ENCODE measurements at regions not wholly inside any gene's neighbourhood (a gene's known extent, or its start where the extent isn't known, plus 50 kb on each side); places are given as distances from the start of the nearest gene placed in this dataset.

DNA sequence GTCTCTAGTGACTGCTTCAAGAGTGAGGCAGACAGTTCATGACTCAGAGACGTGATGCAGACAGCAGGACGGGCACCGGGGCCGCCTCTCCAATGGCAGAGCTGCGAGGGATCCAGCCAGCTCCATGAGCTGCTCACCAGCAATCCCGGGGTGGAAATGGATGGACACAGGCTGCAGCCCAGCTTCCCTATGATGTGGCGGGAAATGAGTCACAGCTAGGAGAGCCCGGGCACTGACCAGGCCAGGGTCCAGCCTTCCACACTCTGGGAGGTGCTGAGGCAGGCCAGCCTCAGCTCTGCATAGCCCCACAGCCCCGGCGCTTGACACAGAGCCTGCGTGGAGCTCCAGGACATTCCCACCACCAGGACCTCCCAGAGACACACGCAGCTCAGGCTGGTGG lies 244.8 kb upstream of the IRX2 start:
- TF ChIP-seq MYC (IDR thresholded peaks at IDR 0.05; ENCODE audit: borderline replicate concordance, low read length) = no peak
- TF ChIP-seq, protein P1, sequence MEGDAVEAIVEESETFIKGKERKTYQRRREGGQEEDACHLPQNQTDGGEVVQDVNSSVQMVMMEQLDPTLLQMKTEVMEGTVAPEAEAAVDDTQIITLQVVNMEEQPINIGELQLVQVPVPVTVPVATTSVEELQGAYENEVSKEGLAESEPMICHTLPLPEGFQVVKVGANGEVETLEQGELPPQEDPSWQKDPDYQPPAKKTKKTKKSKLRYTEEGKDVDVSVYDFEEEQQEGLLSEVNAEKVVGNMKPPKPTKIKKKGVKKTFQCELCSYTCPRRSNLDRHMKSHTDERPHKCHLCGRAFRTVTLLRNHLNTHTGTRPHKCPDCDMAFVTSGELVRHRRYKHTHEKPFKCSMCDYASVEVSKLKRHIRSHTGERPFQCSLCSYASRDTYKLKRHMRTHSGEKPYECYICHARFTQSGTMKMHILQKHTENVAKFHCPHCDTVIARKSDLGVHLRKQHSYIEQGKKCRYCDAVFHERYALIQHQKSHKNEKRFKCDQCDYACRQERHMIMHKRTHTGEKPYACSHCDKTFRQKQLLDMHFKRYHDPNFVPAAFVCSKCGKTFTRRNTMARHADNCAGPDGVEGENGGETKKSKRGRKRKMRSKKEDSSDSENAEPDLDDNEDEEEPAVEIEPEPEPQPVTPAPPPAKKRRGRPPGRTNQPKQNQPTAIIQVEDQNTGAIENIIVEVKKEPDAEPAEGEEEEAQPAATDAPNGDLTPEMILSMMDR (IDR thresholded peaks at IDR 0.05) = no peak
- TF ChIP-seq, protein P2, sequence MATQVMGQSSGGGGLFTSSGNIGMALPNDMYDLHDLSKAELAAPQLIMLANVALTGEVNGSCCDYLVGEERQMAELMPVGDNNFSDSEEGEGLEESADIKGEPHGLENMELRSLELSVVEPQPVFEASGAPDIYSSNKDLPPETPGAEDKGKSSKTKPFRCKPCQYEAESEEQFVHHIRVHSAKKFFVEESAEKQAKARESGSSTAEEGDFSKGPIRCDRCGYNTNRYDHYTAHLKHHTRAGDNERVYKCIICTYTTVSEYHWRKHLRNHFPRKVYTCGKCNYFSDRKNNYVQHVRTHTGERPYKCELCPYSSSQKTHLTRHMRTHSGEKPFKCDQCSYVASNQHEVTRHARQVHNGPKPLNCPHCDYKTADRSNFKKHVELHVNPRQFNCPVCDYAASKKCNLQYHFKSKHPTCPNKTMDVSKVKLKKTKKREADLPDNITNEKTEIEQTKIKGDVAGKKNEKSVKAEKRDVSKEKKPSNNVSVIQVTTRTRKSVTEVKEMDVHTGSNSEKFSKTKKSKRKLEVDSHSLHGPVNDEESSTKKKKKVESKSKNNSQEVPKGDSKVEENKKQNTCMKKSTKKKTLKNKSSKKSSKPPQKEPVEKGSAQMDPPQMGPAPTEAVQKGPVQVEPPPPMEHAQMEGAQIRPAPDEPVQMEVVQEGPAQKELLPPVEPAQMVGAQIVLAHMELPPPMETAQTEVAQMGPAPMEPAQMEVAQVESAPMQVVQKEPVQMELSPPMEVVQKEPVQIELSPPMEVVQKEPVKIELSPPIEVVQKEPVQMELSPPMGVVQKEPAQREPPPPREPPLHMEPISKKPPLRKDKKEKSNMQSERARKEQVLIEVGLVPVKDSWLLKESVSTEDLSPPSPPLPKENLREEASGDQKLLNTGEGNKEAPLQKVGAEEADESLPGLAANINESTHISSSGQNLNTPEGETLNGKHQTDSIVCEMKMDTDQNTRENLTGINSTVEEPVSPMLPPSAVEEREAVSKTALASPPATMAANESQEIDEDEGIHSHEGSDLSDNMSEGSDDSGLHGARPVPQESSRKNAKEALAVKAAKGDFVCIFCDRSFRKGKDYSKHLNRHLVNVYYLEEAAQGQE (IDR thresholded peaks at IDR 0.05) = no peak
- TF ChIP-seq RAD21 (conservative IDR thresholded peaks at IDR 0.05 in 1 of 2, IDR thresholded peaks at IDR 0.05 in 1 of 2) = no peak
- no peak for TF ChIP-seq MAZ (IDR thresholded peaks at IDR 0.05; ENCODE audit: borderline replicate concordance, low read depth, low read length)

All from A549 (cell line).